Vagina (tissue), 2 donors: ENCODE measurements at regions not wholly inside any gene's neighbourhood (a gene's known extent, or its start where the extent isn't known, plus 50 kb on each side); places are given as distances from the start of the nearest gene placed in this dataset.

Experiments used
- POLR2A ChIP-seq, 2 donors: fragments of 450-650 bp; IDR thresholded peaks; one replicate each; pipeline ENCODE4 v1.6.1; 2017; ENCODE audit warnings: antibody characterized with exemption in 2 of 2, mild to moderate bottlenecking in 2 of 2, moderate library complexity in 2 of 2
- TF ChIP-seq, protein P1 (sequence below), 3 experiments: fragments of 450-650 bp in 2 of 3; fragments of 200-600 bp in 1 of 3; sonication (generic) in 1 of 3; IDR thresholded peaks; one replicate each; pipeline ENCODE4 v1.5.1; 2017 to 2019; ENCODE audit warnings: antibody characterized with exemption in 3 of 3, mild to moderate bottlenecking in 2 of 3, moderate library complexity in 2 of 3

DNA sequence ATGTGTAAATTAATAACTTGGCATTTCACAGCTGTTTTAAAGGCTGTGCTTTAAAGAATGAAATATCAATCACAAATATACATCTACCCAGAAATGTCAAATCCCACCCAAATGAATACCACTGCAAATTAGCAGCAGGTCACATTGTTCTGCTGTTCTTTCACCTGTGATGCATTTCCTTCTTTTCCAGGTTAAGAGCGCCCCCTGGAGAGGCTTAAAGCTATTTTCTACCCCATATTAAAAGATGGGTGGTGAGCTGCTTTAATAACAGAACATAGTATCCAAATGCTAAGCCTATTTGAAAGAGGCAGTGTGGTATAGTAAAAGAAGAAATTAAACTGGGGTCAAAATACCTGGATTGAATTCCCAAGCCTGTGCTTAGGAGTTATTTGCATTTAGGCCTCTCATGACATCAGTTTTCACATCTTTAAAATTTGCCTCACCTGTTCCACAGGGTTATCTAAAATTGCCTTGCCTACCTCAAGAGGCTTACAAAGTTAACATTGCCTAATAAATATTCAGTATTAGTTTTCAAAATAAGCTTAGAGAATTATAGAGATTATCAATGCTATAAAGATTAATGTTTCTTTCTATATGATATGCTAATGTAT is 396.9 kb upstream of the SLITRK5 start:
- TF ChIP-seq, protein P1, sequence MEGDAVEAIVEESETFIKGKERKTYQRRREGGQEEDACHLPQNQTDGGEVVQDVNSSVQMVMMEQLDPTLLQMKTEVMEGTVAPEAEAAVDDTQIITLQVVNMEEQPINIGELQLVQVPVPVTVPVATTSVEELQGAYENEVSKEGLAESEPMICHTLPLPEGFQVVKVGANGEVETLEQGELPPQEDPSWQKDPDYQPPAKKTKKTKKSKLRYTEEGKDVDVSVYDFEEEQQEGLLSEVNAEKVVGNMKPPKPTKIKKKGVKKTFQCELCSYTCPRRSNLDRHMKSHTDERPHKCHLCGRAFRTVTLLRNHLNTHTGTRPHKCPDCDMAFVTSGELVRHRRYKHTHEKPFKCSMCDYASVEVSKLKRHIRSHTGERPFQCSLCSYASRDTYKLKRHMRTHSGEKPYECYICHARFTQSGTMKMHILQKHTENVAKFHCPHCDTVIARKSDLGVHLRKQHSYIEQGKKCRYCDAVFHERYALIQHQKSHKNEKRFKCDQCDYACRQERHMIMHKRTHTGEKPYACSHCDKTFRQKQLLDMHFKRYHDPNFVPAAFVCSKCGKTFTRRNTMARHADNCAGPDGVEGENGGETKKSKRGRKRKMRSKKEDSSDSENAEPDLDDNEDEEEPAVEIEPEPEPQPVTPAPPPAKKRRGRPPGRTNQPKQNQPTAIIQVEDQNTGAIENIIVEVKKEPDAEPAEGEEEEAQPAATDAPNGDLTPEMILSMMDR (IDR thresholded peaks at IDR 0.05): no peak
- TF ChIP-seq POLR2A (IDR thresholded peaks at IDR 0.05): no peak
